Activated CD4-positive, alpha-beta T cell treated with anti-CD3 and anti-CD28 coated beads, Interleukin-2, amount 10 ng/mL, durations not matched to agents 7 days and 5 days (primary cell): ENCODE measurements at regions not wholly inside any gene's neighbourhood (a gene's known extent, or its start where the extent isn't known, plus 50 kb on each side); places are given as distances from the start of the nearest gene placed in this dataset.

ENCODE experiments used
- CTCF ChIA-PET: fragments of 350-600 bp; sonication (Branson Sonifier 250); formaldehyde crosslinking; loops from one replicate; lab custom pipeline; 2021; ENCODE audit warnings: antibody characterized with exemption; lab: Charles Lee
- POLR2A ChIA-PET: fragments of 350-600 bp; sonication (Branson Sonifier 250); formaldehyde crosslinking; loops from one replicate; lab custom pipeline; 2021; ENCODE audit warnings: antibody characterized with exemption; lab: Charles Lee
- DNase-seq: peaks from one replicate; pipeline ENCODE4 v3.0.0-alpha.2; 2020
- H3K27ac Mint-ChIP-seq: one replicate; pipeline ENCODE4 v1.8.0; 2021; ENCODE audit warnings: mild to moderate bottlenecking, moderate library complexity, mixed read lengths
- H3K27me3 Mint-ChIP-seq: one replicate; pipeline ENCODE4 v1.8.0; 2021; ENCODE audit warnings: mixed read lengths
- H3K36me3 Mint-ChIP-seq: one replicate; pipeline ENCODE4 v1.8.0; 2021; ENCODE audit warnings: low read depth, mixed read lengths
- H3K4me1 Mint-ChIP-seq: one replicate; pipeline ENCODE4 v1.8.0; 2021; ENCODE audit warnings: mixed read lengths
- H3K4me3 Mint-ChIP-seq: one replicate; pipeline ENCODE4 v1.8.0; 2021; ENCODE audit warnings: mild to moderate bottlenecking, moderate library complexity, mixed read lengths
- H3K9me3 Mint-ChIP-seq: one replicate; pipeline ENCODE4 v1.8.0; 2021; ENCODE audit warnings: mixed read lengths

DNA sequence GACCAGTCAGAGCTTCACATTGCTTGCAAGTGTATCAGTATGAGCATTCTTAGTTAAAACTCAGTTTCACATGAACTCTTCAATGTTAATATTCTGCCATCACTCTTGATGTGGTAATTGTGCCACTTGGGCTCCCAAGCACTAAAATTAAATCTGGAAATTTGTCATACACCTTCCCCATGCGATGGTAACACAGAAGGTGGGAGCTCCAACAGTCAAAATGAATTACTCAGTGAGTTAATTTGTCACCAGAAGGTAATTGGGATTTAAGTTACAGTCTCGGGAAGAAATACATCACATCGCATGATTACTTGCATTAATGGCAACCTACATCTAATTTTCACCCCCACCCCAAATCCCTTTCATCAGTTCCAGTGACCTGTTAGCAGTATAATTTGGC lies 376.5 kb upstream of the DAB1 start:
- no peaks in the 10 kb centered on the region for H3K9me3 Mint-ChIP-seq
- no peaks in the 10 kb centered on the region for H3K4me1 Mint-ChIP-seq
- POLR2A ChIA-PET = no interaction called here

DNA sequence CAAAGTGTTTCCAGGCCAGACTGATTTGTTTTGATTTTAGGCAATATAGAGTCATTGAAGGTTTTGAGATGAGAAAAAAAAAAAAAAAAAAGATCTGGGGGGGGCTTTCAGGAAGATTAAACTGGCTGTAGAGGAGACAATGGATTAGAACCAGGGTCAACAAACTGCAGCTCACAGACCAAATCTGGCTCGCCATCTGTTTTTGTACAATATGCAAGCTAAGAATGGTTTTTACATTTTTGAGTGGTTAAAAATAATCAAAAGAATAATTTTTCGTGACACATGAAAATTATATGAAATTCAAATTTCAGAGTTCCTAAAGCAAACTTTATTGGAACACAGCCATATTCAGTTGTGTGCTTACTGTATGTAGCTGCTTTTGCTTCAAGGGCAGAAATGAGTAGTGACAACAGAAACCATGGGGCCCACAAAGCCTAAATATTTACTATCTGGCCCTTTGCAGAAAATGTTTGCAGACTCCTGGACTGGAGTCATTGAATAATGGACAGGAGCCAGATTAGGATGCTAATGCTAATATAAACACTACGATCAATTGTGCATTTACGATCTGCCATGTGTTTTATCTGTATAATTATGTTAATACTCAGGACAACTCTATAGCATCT lies 375.7 kb upstream of the DAB1 start:
- CTCF ChIA-PET = no interaction called here
- POLR2A ChIA-PET = no interaction called here
- DNase-seq = no peak
- Mint-ChIP-seq H3K4me3 (no peak overlapping the region), H3K9me3 (no peaks in the 10 kb centered on the region), H3K36me3 (no peaks in the 10 kb centered on the region), H3K27me3 (no peaks in the 10 kb centered on the region), H3K4me1 (no peaks in the 10 kb centered on the region), H3K27ac (no peak overlapping the region)

More for the DNA sequence above, 376.5 kb upstream of the DAB1 start:
- Mint-ChIP-seq H3K36me3 (no peaks in the 10 kb centered on the region), H3K4me3 (no peak overlapping the region), H3K27me3 (no peaks in the 10 kb centered on the region), H3K27ac (no peak overlapping the region)
- CTCF ChIA-PET = no interaction called here
- DNase-seq = no peak

DNA sequence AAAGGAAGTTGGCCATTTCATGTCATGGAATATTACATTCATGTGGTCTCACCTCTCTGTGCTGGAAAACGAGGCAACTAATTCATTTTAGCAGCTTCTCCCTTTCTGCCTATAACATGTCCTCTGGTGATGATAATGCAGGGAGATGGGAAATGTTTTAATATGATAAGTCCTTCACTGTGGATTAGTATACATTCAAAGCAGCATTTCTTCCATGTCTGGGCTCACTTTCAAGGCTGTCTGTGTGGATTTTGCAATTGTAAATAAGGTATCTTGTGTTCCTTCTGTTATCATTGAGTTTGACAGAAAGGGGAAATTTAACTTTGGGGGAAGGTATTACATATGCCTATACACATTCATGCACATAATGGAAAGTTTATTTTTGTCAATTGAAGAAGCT lies 374.7 kb upstream of the DAB1 start:
- no peaks in the 10 kb centered on the region for H3K27me3 Mint-ChIP-seq
- no peak overlapping the region for H3K27ac Mint-ChIP-seq
- no peak for DNase-seq
- no peaks in the 10 kb centered on the region for H3K4me1 Mint-ChIP-seq
- POLR2A ChIA-PET = no interaction called here
- no peaks in the 10 kb centered on the region for H3K9me3 Mint-ChIP-seq
- CTCF ChIA-PET = no interaction called here
- H3K36me3 Mint-ChIP-seq = no peaks in the 10 kb centered on the region
- H3K4me3 Mint-ChIP-seq = no peak overlapping the region

DNA sequence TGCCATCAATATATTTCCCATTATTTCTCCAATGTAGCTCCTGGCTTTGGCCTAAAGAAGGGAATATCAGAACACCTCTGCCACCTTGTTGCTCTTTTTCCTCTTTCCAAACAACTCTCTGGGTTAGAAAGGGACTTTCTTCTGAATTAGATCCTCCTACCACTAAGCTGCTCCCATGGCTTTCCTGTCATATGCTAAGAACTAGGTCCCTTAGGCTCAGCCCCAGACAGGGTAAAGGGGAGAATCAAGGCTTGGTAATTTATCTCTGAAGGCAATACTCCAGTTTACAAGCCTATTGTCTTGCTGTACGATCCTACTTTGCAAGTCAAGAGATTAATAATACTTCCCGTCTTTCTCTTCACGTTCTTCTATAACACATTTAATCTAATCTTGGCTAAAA lies 373.2 kb upstream of the DAB1 start:
- Mint-ChIP-seq H3K27me3 (no peaks in the 10 kb centered on the region), H3K27ac (no peak overlapping the region), H3K4me1 (no peaks in the 10 kb centered on the region), H3K36me3 (no peaks in the 10 kb centered on the region), H3K4me3 (no peak overlapping the region), H3K9me3 (no peaks in the 10 kb centered on the region)
- POLR2A ChIA-PET = no interaction called here
- CTCF ChIA-PET = no interaction called here
- DNase-seq = no peak

DNA sequence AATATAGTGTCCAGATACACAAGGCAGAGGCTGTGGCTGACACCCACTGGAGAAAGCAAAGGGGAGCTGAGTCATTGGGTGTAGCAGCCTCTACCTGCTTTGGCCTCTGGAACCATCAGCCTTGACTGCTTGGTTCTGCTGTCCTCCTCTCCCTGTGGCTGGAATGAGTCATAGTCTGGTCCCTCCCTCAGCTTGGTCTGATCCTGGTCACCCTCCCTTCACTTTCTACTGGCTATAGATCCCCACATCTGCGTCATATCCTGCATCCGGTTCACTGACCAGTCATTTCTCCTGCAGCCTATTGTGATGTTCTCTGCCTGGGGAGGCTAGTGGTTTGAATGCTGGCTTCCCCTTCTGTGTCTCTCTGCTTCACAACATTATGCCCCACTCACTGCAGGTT lies 372.8 kb upstream of the DAB1 start:
- H3K4me3 Mint-ChIP-seq = no peak overlapping the region
- no peaks in the 10 kb centered on the region for H3K36me3 Mint-ChIP-seq
- no peaks in the 10 kb centered on the region for H3K27me3 Mint-ChIP-seq
- no peaks in the 10 kb centered on the region for H3K9me3 Mint-ChIP-seq
- no peak overlapping the region for H3K27ac Mint-ChIP-seq
- CTCF ChIA-PET = no interaction called here
- DNase-seq = no peak
- POLR2A ChIA-PET = no interaction called here
- H3K4me1 Mint-ChIP-seq = no peaks in the 10 kb centered on the region

GRCh38 chr1:57795886-57796285 lies 372.0 kb upstream of the DAB1 start:
- no peak overlapping the region for H3K27ac Mint-ChIP-seq
- no peaks in the 10 kb centered on the region for H3K9me3 Mint-ChIP-seq
- ChIA-PET CTCF (no interaction called here), POLR2A (no interaction called here)
- no peaks in the 10 kb centered on the region for H3K36me3 Mint-ChIP-seq
- no peak for DNase-seq
- H3K4me1 Mint-ChIP-seq = no peaks in the 10 kb centered on the region
- no peak overlapping the region for H3K4me3 Mint-ChIP-seq
- H3K27me3 Mint-ChIP-seq = no peaks in the 10 kb centered on the region

DNA sequence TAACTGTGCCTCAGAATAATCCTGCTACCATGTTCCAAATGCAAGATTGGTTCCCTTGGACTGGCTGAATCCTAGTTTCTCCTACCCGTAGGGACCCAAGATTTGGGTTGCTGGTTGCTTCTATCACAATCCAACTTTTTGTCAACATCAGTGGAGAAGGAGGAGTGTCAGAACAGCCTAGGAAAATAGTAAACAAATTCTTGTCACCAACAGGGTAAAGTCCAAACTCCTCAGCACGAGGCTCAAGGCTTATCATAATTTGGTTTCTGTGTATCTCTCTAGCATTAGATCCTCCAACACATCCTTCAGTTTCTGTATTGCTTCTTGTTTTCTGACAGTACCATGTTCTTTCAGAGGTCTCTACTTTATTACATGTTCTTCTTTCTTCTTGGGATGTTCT lies 370.2 kb upstream of the DAB1 start:
- Mint-ChIP-seq H3K36me3 (no peaks in the 10 kb centered on the region), H3K4me1 (no peaks in the 10 kb centered on the region), H3K9me3 (no peaks in the 10 kb centered on the region), H3K4me3 (no peak overlapping the region), H3K27ac (no peak overlapping the region), H3K27me3 (no peaks in the 10 kb centered on the region)
- POLR2A ChIA-PET = no interaction called here
- CTCF ChIA-PET = no interaction called here
- DNase-seq = no peak

GRCh38 chr1:57791497-57791896 lies 367.6 kb upstream of the DAB1 start:
- H3K27ac Mint-ChIP-seq = no peak overlapping the region
- POLR2A ChIA-PET = no interaction called here

DNA sequence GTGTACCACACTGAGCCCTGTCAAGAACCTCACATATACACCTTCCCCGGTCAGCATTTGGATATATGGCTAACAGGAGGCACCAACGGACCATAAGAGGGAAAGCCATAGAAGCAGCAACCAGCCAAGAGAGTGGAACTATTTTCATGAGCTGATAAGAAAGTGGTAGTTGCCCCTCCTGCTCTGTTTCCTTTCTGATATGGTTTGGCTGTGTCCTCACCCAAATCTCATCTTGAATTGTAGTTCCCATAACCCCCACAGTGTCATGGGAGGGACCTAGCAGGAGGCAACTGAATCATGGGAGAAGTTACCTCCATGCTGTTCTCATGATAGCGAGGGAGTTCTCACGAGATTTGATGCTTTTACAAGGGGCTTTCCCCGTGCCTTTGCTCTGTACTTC lies 366.1 kb upstream of the DAB1 start:
- CTCF ChIA-PET = no interaction called here
- POLR2A ChIA-PET = no interaction called here
- H3K27ac Mint-ChIP-seq = no peak overlapping the region
- H3K9me3 Mint-ChIP-seq = no peaks in the 10 kb centered on the region
- no peak for DNase-seq
- H3K27me3 Mint-ChIP-seq = no peaks in the 10 kb centered on the region
- H3K4me1 Mint-ChIP-seq = no peaks in the 10 kb centered on the region
- H3K4me3 Mint-ChIP-seq = no peak overlapping the region
- no peaks in the 10 kb centered on the region for H3K36me3 Mint-ChIP-seq

More at GRCh38 chr1:57791497-57791896, 367.6 kb upstream of the DAB1 start:
- Mint-ChIP-seq H3K4me3 (no peak overlapping the region), H3K9me3 (no peaks in the 10 kb centered on the region), H3K4me1 (no peaks in the 10 kb centered on the region), H3K27me3 (no peaks in the 10 kb centered on the region), H3K36me3 (no peaks in the 10 kb centered on the region)
- no peak for DNase-seq
- CTCF ChIA-PET = no interaction called here

DNA sequence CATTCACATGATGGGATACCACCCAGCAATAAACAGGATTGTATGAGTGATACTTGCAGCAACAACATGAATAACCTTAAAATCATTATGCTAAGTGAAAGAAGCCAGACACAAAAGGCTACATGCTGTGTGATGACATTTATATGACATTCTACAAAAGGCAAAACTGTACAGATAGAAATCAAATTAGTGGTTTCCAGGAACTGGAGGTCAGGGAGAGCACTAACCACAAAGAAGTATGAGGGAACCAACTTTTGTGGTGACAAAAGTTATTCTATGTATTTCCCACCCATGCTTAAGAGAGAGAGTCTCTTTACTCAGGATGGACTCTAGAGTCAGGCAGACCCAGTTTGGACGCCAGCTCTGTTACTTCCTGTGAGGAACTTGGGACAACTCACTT lies 364.5 kb upstream of the DAB1 start:
- Mint-ChIP-seq H3K27me3 (no peaks in the 10 kb centered on the region), H3K36me3 (no peaks in the 10 kb centered on the region), H3K9me3 (no peaks in the 10 kb centered on the region), H3K27ac (no peak overlapping the region), H3K4me3 (no peak overlapping the region), H3K4me1 (no peaks in the 10 kb centered on the region)
- POLR2A ChIA-PET = no interaction called here
- CTCF ChIA-PET = no interaction called here
- DNase-seq = no peak

- DNase-seq = no peak
- no peak overlapping the region for H3K4me3 Mint-ChIP-seq
- POLR2A ChIA-PET = no interaction called here
- no peaks in the 10 kb centered on the region for H3K4me1 Mint-ChIP-seq
- CTCF ChIA-PET = no interaction called here
- H3K36me3 Mint-ChIP-seq = no peaks in the 10 kb centered on the region
- H3K27ac Mint-ChIP-seq = no peak overlapping the region
- no peaks in the 10 kb centered on the region for H3K27me3 Mint-ChIP-seq
- no peaks in the 10 kb centered on the region for H3K9me3 Mint-ChIP-seq
Measured at GRCh38 chr1:57784356-57784755, 360.5 kb upstream of the DAB1 start.

DNA sequence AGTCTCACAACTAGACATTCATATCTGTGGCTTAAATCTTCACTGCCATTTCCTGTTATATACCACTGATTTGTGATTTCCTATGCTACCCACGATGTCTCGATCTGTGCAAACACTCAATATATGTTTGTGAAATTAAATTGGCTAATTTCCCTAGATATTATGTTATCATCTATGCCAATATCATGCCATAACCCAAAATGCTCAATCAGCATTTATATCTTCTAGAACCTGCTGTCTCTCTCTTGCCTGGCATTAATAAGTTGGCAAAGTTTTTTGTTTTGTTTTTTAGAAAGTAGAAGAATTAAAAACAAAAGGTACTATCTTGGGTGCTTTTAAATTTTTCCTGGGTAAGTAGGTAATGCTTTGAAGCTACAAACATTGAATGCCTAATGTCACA lies 358.5 kb upstream of the DAB1 start:
- DNase-seq = no peak
- Mint-ChIP-seq H3K36me3 (no peaks in the 10 kb centered on the region), H3K27me3 (no peaks in the 10 kb centered on the region), H3K27ac (no peak overlapping the region), H3K4me3 (no peak overlapping the region), H3K9me3 (no peaks in the 10 kb centered on the region), H3K4me1 (no peaks in the 10 kb centered on the region)
- ChIA-PET POLR2A (no interaction called here), CTCF (no interaction called here)

GRCh38 chr1:57772580-57773195 lies 348.8 kb upstream of the DAB1 start:
- H3K27ac Mint-ChIP-seq = no peak overlapping the region
- H3K4me1 Mint-ChIP-seq = no peaks in the 10 kb centered on the region
- POLR2A ChIA-PET = no interaction called here
- CTCF ChIA-PET = interaction anchor here (0.6 kb wide), 1 partner anchor 716 kb away, joined by 3 read pairs; no protein-coding TSS in a partner anchor
- DNase-seq = no peak
- no peaks in the 10 kb centered on the region for H3K27me3 Mint-ChIP-seq
- no peak overlapping the region for H3K4me3 Mint-ChIP-seq
- no peaks in the 10 kb centered on the region for H3K36me3 Mint-ChIP-seq
- peaks cover 2% of the 10 kb centered on the region for H3K9me3 Mint-ChIP-seq

DNA sequence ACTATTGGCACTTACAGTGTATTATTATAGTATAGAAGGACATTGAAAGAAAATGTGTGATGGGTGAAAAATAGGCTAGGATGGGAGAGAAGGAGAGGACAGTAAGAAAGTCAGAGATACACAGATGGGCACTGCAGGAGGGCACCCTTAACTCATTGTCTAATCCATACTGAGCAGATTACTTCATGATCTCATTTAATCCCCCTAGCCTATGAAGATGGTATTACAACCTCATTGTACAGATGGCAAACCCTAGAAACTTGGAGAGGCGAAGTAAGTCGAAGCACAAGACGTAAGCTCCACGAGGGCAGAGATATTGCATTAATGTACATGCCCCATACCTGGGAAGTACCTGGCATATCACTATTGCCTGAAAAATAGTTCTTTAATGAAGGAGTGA lies 346.9 kb upstream of the DAB1 start:
- H3K4me3 Mint-ChIP-seq = no peak overlapping the region
- DNase-seq = no peak
- ChIA-PET POLR2A (no interaction called here), CTCF (no interaction called here)
- no peak overlapping the region for H3K27ac Mint-ChIP-seq
- H3K4me1 Mint-ChIP-seq = no peaks in the 10 kb centered on the region
- no peaks in the 10 kb centered on the region for H3K36me3 Mint-ChIP-seq
- peaks cover 2% of the 10 kb centered on the region for H3K9me3 Mint-ChIP-seq
- no peaks in the 10 kb centered on the region for H3K27me3 Mint-ChIP-seq
